BLaER1 (cell line): ENCODE measurements at regions not wholly inside any gene's neighbourhood (a gene's known extent, or its start where the extent isn't known, plus 50 kb on each side); places are given as distances from the start of the nearest gene placed in this dataset.
"Not testable (repeated sequence)": the region's sequence is repeated elsewhere in the genome, so short reads cannot be mapped to it uniquely, and the experiment has no call there.

Experiments
- H3K27ac ChIP-seq: shearing (Covaris generic); formaldehyde crosslinking; 2 replicates; pipeline ENCODE4 v1.8.1; 2022
- H3K27me3 ChIP-seq: shearing (Covaris generic); formaldehyde crosslinking; 2 replicates; pipeline ENCODE4 v1.8.1; 2022
- H3K36me3 ChIP-seq: shearing (Covaris generic); formaldehyde crosslinking; 2 replicates; pipeline ENCODE4 v1.8.1; 2022
- H3K4me1 ChIP-seq: shearing (Covaris generic); formaldehyde crosslinking; 2 replicates; pipeline ENCODE4 v1.8.1; 2022
- H3K4me2 ChIP-seq: shearing (Covaris generic); formaldehyde crosslinking; 2 replicates; pipeline ENCODE4 v1.8.1; 2022
- H3K4me3 ChIP-seq: shearing (Covaris generic); formaldehyde crosslinking; 2 replicates; pipeline ENCODE4 v1.8.1; 2022
- H3K9ac ChIP-seq: shearing (Covaris generic); formaldehyde crosslinking; 2 replicates; pipeline ENCODE4 v1.8.1; 2022
- H3K9me3 ChIP-seq: shearing (Covaris generic); formaldehyde crosslinking; 2 replicates; pipeline ENCODE4 v1.8.1; 2022
- H4K20me1 ChIP-seq: shearing (Covaris generic); formaldehyde crosslinking; 2 replicates; pipeline ENCODE4 v1.8.1; 2022
- Cebpa-rat ChIP-seq: shearing (Covaris generic); IDR thresholded peaks from 2 replicates; pipeline ENCODE4 v1.8.1; 2022

GRCh38 chr1:73343947-73344346 lies 854.0 kb downstream of the LRRIQ3 start:
- Histone ChIP-seq H4K20me1 (no peaks in the 10 kb centered on the region), H3K36me3 (no peaks in the 10 kb centered on the region), H3K4me2 (no peak overlapping the region), H3K27ac (no peak overlapping the region), H3K4me3 (no peak overlapping the region), H3K27me3 (no peaks in the 10 kb centered on the region), H3K9me3 (peaks cover 3% of the 10 kb centered on the region; the same call in 1 of the 2 replicates), H3K9ac (no peak overlapping the region), H3K4me1 (no peaks in the 10 kb centered on the region)
- no peak for TF ChIP-seq Cebpa-rat

- Histone ChIP-seq H3K27ac (no peak overlapping the region), H3K4me3 (no peak overlapping the region), H3K4me2 (no peak overlapping the region), H3K9me3 (0 out of 2 replicates have a peak, but pooled peaks cover 3% of the 10 kb centered on the region), H4K20me1 (no peaks in the 10 kb centered on the region), H3K36me3 (no peaks in the 10 kb centered on the region), H3K4me1 (no peaks in the 10 kb centered on the region), H3K27me3 (no peaks in the 10 kb centered on the region), H3K9ac (no peak overlapping the region)
- no peak for TF ChIP-seq Cebpa-rat
These were observed 864.0 kb downstream of the LRRIQ3 start for GRCh38 chr1:73333847-73334503.

DNA sequence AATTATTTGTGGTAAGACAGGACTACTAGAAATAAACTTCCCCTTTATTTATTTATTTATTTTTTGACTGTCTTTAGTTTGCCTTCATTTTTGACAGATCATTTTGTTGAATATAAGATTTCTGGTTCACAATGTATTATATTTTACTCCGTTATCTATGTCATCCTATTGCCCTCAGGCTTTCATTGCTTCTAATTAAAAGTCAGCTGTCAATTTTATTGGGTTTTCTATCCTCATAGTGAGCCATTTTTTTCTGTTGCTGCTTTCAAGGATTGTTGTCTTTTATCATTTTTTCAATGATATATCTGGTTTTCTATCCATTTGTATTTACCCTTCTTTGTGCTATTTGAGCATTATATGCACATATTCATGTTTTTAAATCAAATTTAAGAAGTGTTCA lies 866.2 kb downstream of the LRRIQ3 start:
- Histone ChIP-seq H3K27me3 (no peaks in the 10 kb centered on the region), H3K9me3 (0 out of 2 replicates have a peak, but pooled peaks cover 3% of the 10 kb centered on the region), H3K27ac (no peak overlapping the region), H3K36me3 (no peaks in the 10 kb centered on the region), H3K9ac (no peak overlapping the region), H4K20me1 (no peaks in the 10 kb centered on the region), H3K4me3 (no peak overlapping the region), H3K4me1 (no peaks in the 10 kb centered on the region), H3K4me2 (no peak overlapping the region)
- no peak for TF ChIP-seq Cebpa-rat

GRCh38 chr1:73327998-73328397 lies 870.0 kb downstream of the LRRIQ3 start:
- Histone ChIP-seq H3K36me3 (no peaks in the 10 kb centered on the region), H3K4me2 (no peak overlapping the region), H3K27ac (no peak overlapping the region), H3K9me3 (0 out of 2 replicates have a peak, but pooled peaks cover 7% of the 10 kb centered on the region), H3K9ac (no peak overlapping the region), H3K4me1 (no peaks in the 10 kb centered on the region), H3K4me3 (no peak overlapping the region), H4K20me1 (no peaks in the 10 kb centered on the region), H3K27me3 (no peaks in the 10 kb centered on the region)
- no peak for TF ChIP-seq Cebpa-rat

DNA sequence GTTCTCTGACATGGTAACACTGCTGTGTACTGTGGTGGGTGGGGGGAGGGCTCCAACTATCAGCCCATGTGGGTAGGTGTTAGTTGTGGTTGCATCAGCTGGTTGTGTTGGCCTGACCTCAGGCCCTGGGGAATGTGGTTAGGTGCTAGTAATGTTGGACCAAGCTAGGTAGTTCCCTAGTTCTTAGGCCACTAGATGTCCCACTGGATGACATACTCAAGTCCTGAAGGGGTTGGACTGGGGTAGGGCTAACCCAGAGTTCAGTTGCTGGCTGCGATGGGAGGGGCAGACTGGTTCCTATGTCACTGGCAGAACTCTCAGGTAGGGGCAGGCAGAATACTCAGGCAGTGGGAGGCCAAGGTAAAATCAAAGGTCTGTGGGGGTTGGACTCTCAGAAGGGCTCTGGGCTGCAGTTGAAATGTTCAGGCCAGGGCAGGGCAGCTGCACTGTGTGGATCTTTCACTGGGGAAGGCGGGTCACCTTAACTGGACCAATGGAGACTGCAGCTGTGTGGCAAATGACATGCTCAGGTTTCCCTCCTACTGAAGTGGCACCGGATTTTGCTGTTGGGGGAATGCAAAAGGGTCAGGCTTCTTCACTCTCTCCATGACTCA lies 870.7 kb downstream of the LRRIQ3 start:
- no peaks in the 10 kb centered on the region for H4K20me1 ChIP-seq
- no peaks in the 10 kb centered on the region for H3K27me3 ChIP-seq
- no peak overlapping the region for H3K4me2 ChIP-seq
- H3K27ac ChIP-seq: no peak overlapping the region
- H3K36me3 ChIP-seq: no peaks in the 10 kb centered on the region
- H3K4me1 ChIP-seq: no peaks in the 10 kb centered on the region
- 0 out of 2 replicates have a peak, but pooled peaks cover 7% of the 10 kb centered on the region for H3K9me3 ChIP-seq
- no peak for TF ChIP-seq Cebpa-rat
- no peak overlapping the region for H3K4me3 ChIP-seq
- no peak overlapping the region for H3K9ac ChIP-seq

DNA sequence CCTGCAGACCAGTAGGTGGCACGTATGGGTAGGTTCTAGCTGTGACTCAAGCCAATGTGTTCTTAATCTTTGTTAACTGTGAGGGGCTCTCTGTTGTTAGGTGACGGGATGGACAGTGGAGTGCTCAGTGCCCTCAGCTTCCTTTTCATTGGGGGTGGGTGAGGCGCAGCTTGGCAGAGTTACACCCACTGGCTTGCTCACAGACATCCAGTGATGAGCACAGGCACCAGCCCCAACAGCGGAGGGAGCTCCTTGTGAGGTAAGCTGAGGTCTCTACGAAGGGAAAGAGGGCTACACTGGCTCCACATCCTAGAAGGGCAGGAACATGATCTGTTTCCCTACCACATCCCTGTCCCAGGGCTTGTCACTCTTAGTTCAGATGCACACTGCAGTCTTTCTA lies 871.3 kb downstream of the LRRIQ3 start:
- Histone ChIP-seq H3K4me1 (no peaks in the 10 kb centered on the region), H3K4me3 (no peak overlapping the region), H3K9ac (no peak overlapping the region), H3K27me3 (no peaks in the 10 kb centered on the region), H3K9me3 (0 out of 2 replicates have a peak, but pooled peaks cover 7% of the 10 kb centered on the region), H4K20me1 (no peaks in the 10 kb centered on the region), H3K4me2 (no peak overlapping the region), H3K36me3 (no peaks in the 10 kb centered on the region), H3K27ac (no peak overlapping the region)
- TF ChIP-seq Cebpa-rat: no peak

- H3K36me3 ChIP-seq: no peaks in the 10 kb centered on the region
- H3K27me3 ChIP-seq: no peaks in the 10 kb centered on the region
- H4K20me1 ChIP-seq: no peaks in the 10 kb centered on the region
- H3K9me3 ChIP-seq: no peaks in the 10 kb centered on the region
- no peaks in the 10 kb centered on the region for H3K4me1 ChIP-seq
- H3K9ac ChIP-seq: no peak overlapping the region
- TF ChIP-seq Cebpa-rat: no peak
- H3K4me3 ChIP-seq: no peak overlapping the region
- H3K4me2 ChIP-seq: no peak overlapping the region
- no peak overlapping the region for H3K27ac ChIP-seq
These were observed 887.1 kb downstream of the LRRIQ3 start for GRCh38 chr1:73310797-73311381.

- Histone ChIP-seq H3K4me3 (no peak overlapping the region), H3K27me3 (no peaks in the 10 kb centered on the region), H4K20me1 (no peaks in the 10 kb centered on the region), H3K27ac (no peak overlapping the region), H3K36me3 (no peaks in the 10 kb centered on the region), H3K4me1 (no peaks in the 10 kb centered on the region), H3K9ac (no peak overlapping the region), H3K4me2 (no peak overlapping the region), H3K9me3 (no peaks in the 10 kb centered on the region)
- TF ChIP-seq Cebpa-rat: no peak
These were observed 890.9 kb downstream of the LRRIQ3 start for GRCh38 chr1:73306899-73307555.

DNA sequence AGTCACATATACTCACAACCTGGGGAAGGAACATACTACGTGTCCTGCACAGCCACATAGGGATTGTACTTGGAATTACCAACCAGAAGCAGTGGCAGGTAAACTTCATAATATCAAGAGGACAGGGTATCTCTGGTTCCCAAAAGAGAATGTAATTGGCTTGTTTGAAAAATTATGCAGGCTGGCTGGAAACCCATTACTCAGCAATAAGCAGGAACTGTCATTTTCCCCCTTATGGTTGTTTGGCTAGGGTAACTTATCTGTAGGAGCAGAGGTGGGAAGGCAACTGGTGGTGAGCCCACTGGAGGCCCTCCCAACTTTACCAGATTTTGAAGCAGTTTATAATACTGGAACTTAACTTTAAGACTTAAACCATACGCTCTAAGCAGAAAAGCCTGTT lies 924.1 kb downstream of the LRRIQ3 start:
- peaks cover 14% of the 10 kb centered on the region for H3K9me3 ChIP-seq
- H3K4me2 ChIP-seq: no peak overlapping the region
- TF ChIP-seq Cebpa-rat: no peak
- H4K20me1 ChIP-seq: no peaks in the 10 kb centered on the region
- H3K9ac ChIP-seq: no peak overlapping the region
- H3K27me3 ChIP-seq: no peaks in the 10 kb centered on the region
- H3K4me1 ChIP-seq: no peaks in the 10 kb centered on the region
- no peaks in the 10 kb centered on the region for H3K36me3 ChIP-seq
- no peak overlapping the region for H3K27ac ChIP-seq
- H3K4me3 ChIP-seq: no peak overlapping the region

- H3K4me3 ChIP-seq, H3K27me3 ChIP-seq, H3K9ac ChIP-seq, H4K20me1 ChIP-seq, H3K36me3 ChIP-seq, H3K27ac ChIP-seq, H3K4me1 ChIP-seq, H3K4me2 ChIP-seq: not testable (repeated sequence)
- H3K9me3 ChIP-seq: peaks cover 24% of the 10 kb centered on the region
These were observed 952.8 kb downstream of the LRRIQ3 start for GRCh38 chr1:73245196-73245595.
